CD1c-positive myeloid dendritic cell (primary cell): ENCODE measurements at regions not wholly inside any gene's neighbourhood (a gene's known extent, or its start where the extent isn't known, plus 50 kb on each side); places are given as distances from the start of the nearest gene placed in this dataset.
A peak's percentile ranks its signal among the peaks of the same experiment; 100 is the strongest.

Experiments
- DNase-seq: peaks from one replicate; pipeline ENCODE4 v3.0.0-alpha.2; 2016; ENCODE audit errors: extremely low spot score

- no peak for DNase-seq
Observed at GRCh38 chr6:26149240-26149639, 62.0 kb downstream of the HFE start.

DNA sequence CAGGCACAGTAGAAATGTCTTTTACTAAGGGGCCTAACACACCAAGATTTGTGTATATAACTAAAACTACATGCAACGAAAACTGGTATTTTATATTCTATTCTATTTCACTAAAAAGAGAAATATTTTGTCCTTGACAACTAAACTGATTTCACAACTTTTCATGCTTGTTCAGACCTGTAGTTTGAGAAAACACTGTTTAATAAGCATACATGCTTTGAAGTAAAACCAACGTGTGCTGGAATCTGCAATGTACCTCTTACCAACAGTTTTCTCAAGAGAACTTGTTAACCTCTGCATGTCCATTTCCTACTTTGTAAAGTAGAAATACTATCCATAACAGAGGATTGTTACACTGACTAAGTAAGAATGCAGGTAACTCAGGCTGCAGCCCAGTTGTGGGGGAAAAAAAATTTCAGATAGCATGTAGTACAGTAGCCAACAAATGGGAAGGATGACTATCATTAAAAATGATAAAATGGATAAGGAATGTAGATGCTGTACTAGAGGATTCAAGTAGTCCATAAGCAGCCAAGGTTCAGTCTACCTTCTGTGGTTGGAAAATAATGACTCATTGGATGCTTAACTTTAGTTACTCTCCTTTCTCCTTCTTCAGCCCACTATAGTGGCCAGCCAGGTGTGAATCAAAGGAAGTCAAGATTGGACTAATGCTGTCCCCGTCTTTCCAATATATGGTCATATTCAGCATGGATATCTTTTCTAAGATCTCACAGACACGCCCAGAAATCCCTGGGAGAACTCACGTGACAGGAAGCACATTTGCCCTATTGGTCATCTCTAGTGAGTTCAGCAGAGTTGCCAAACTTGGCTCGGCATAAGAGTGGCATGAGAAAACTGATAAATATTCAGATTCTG, 65.2 kb downstream of the HFE start:
- no peak for DNase-seq

DNA sequence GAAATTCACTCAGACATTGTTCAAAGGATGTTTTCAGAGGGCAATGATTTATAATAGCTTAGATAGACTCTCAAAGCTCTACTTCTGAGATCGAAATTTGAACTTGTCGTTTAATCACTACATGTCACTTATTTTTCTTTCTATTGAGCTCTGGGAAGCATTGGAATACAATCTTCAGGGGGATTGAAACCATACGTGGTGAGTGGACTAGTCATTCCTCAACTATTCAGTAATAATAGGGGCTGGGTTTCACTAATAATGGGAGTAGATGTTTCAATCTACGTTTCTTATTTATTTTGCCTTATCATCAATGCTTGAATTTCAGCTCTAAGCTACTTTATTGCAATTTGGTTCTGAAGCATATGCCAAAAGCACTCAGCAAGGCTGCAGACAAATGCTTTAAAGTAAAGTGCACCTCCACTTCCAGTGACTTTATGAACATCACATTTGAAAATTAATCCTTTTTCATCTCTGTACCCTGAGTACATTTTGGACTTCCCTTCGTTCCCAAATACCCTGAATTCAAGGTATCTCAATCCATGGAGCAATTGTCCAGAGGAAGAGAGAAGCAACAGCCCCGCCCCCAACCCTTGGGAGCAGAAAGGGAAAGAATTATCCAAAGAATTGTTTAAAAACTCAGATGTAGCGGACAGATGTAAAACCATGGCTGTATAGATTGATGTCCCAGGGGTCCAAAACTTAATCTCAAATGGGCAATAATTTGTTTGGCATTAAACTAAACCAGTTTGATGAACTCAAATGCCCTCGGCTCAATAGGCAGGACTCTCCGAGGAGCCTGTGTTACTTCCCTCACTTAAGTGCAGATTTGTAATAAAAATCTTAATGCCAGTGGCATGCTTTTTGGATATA, 68.1 kb downstream of the HFE start:
- peak; percentile 24 for DNase-seq

DNA sequence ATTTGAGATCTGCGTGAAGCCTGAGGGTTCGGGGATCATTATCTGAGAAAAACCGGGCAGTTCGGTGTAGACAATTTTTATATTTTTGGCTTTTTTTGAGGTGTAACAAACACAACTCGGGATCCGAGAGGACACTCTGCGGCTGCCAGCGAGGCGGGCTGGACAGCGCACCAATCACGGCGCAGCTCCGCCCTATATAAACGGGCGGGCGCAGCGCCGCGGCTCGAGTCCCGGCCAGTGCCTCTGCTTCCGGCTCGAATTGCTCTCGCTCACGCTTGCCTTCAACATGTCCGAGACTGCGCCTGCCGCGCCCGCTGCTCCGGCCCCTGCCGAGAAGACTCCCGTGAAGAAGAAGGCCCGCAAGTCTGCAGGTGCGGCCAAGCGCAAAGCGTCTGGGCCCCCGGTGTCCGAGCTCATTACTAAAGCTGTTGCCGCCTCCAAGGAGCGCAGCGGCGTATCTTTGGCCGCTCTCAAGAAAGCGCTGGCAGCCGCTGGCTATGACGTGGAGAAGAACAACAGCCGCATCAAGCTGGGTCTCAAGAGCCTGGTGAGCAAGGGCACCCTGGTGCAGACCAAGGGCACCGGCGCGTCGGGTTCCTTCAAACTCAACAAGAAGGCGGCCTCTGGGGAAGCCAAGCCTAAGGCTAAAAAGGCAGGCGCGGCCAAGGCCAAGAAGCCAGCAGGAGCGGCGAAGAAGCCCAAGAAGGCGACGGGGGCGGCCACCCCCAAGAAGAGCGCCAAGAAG, 69.0 kb downstream of the HFE start:
- DNase-seq: peak; percentile 95

DNA sequence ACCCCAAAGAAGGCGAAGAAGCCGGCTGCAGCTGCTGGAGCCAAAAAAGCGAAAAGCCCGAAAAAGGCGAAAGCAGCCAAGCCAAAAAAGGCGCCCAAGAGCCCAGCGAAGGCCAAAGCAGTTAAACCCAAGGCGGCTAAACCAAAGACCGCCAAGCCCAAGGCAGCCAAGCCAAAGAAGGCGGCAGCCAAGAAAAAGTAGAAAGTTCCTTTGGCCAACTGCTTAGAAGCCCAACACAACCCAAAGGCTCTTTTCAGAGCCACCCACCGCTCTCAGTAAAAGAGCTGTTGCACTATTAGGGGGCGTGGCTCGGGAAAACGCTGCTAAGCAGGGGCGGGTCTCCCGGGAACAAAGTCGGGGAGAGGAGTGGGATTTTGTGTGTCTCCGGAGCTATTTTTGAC, 69.6 kb downstream of the HFE start:
- peak; percentile 78 for DNase-seq

DNA sequence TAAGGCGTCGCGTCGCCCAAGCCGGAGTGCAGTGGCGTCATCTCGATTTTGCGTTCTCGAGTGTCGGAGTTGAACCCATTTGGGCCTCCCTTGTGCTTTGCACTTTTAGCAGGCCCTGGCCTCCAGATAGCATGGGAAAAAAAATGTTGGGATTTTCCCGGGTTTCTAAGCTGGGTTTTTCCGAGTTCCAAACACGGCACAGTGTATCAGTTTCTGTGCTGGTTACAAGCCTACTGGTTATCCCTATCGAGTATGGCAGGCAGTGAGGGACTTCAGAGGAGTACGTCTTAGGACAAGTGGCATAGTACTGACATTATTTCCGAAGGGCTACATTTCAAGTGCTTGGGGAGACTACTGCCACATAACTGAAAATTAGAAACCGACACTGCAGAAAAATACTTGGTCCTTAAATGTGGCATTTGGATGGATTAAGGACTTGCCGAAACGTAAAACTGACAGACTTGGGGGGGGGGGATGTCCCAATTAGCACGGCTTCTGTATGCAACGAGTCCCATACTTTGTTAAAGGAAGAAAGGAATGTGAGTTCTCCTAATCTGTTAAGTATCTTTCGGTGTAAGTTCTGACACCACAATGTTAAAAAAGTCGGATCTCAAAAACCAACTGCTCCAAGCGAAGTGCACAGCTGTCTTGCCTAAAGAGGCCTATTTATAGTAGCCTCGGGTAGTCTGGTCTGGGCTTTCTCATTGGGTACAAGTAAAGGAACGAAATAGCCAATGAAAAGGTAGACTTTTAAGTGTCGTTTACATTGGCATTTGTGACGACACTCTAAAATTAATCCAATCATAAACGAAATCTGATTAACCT, 70.2 kb downstream of the HFE start:
- DNase-seq: peak; percentile 96

DNA sequence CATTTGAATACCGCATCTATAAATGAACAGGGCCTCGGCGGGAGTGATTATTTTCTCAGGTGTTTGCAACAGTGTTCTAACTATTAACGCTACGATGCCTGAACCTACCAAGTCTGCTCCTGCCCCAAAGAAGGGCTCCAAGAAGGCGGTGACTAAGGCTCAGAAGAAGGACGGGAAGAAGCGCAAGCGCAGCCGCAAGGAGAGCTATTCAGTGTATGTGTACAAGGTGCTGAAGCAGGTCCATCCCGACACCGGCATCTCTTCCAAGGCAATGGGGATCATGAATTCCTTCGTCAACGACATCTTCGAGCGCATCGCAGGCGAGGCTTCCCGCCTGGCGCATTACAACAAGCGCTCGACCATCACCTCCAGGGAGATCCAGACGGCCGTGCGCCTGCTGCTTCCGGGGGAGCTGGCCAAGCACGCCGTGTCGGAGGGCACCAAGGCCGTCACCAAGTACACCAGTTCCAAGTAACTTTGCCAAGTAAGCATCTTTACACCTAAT, 70.9 kb downstream of the HFE start:
- no peak for DNase-seq

DNA sequence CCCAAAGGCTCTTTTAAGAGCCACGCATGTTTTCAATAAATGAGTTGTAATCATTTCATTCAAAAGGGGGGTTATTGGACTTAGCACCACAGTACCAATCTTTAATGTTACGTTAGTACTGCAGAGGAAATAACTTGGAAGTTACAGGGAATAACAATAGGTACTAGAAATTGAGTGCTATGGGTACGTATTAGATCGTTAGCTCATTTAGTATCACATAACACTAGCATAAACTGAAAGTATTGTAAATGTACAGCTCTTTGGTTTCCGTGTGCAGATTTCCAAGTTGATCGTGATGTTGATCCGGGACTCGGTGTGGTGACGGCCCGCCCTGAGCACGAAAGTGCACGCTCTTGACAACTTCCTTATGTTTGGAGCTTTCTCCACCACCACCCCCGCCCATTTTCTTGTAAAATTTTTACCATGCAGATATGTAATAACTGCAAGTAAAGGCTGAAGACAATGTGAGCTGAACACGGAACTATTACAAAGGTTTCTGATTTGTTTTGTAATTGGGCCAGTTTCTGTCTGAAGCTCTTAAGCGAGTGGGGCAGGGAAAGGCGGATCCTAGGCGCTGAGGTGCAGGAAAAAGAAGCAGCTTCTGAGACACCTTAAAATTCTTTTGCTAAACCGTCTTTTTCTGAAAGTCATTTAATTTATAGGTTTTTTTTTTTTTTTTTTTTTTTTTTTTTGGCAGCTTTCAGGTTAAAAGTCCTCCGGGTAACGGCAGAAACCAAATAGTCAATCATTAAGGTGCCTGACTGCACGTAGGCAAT, 71.5 kb downstream of the HFE start:
- DNase-seq: peak; percentile 91

DNA sequence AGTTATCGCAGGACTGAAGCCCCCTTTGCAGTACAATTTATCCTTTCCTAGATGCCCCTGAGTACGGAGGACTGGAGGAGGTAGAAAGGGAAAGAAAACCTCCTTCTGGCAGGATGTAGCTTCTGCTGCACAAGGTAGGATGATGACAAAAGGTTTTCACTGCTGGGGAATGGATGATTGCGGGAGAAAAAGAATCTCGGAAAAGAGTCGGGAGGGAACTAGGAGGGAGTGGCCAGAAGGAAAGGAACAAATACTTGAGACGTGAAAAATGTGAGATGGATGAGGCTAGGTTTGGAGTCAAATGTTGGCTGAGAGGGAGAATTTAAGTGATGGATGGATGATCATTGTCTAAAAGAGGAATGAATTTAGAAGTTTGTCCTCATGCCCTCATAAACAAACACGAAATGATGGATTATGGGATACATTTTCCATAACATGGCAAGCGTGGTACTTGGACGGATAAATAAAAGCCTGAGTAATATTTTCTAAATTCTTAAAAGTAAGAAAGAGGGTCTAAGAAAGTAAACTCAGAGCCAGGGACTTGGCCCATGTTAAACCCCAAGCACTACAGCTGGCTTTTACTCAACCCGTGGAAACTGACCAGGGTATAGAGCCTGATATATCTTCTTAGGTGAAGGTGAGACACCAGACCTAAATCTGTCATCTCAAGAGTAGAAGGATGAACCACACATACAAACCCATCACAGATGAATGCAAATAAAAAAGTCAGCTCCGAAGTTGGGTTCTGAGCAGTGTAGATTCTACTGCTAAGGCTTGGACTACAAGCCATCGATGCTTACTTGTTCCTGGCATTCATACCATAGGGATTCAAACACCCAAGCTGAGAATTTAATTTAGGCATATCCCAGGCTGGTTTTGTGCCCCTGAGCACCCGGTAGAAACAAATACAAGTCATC, 72.4 kb downstream of the HFE start:
- no peak for DNase-seq

GRCh38 chr6:26161322-26161721, 74.1 kb downstream of the HFE start:
- DNase-seq: no peak

DNA sequence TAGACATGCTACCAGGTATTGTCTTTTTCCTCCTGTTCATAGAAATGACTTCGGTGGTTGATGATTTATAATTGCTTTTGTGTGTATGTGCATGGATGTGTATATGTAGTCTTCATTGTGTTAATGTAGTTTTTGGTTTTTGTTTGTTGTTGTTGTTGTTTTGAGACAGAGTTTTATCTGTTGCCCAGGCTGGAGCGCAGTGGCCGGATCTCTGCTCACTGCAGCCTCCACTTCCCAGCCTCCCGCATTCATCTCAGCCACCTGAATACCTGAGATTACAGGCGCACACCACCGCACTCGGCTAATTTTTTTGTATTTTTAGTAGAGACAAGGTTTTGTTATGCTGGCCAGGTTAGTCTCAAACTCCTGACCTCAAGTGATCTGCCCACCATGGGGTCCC, 75.2 kb downstream of the HFE start:
- no peak for DNase-seq

- no peak for DNase-seq
Observed at GRCh38 chr6:26163427-26164119, 76.3 kb downstream of the HFE start.

GRCh38 chr6:26164120-26164505, 76.9 kb downstream of the HFE start:
- no peak for DNase-seq

DNA sequence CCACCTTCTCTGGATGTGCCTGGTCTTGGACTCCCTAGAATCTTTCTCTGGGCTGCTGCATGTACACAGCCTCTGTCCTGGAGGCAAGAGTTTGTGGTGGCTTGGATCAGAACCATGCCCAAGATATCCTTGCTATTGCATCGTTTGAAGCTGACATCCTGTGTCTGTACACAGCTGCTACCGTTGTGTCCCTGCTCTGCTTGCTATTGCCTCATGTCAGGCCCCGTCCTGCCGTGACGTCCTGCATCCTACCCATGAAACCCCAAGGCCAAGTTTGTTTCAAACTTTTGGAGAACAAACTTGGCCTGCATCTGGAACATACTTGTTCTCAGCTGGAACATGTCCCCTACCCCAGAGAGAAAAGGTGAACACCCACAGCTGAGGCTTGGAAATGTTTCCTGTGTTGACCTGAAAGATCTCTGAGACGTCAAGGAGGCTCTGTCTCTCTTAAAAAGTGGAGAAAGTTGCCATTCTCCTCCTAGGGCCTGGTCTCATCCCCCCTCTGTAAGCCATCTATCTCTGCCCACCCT, 78.1 kb downstream of the HFE start:
- DNase-seq: no peak

DNA sequence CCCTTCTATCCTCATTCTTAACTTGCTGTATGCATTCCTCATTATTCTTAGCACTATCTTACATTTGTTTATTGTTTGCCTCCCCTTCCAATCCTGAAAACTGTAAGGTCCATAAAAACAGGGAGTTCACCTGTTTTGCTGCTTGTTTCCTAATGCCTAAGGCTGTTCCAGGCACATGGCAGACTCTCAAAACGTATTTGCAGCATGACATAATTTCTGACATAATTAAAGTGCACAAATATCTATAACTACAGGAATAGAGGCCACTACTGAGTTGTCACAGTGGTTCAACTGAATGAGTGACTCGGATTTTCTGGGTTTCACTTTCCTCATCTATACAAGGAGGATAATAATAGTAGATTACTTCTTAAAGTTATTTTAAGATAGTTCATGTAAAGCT, 83.0 kb downstream of the HFE start:
- no peak for DNase-seq

GRCh38 chr6:26170951-26171841, 84.0 kb downstream of the HFE start:
- no peak for DNase-seq

GRCh38 chr6:26172608-26172968, 85.4 kb downstream of the HFE start:
- DNase-seq: peak; percentile 67

DNA sequence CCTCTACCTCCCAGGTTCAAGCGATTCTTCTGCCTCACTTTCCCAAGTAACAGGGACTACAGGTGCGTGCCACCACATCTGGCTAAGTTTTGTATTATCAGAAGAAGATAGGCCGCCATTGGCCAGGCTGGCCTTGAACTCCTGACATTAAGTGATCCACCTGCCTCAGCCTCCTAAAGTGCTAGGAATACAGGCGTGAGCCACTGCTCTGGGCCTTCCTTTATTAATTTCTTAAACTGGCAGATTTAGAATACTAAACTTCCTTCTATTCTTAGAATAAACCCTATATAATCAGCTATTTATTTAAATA, 86.6 kb downstream of the HFE start:
- no peak for DNase-seq
